GM12878 (cell line): ENCODE measurements at regions not wholly inside any gene's neighbourhood (a gene's known extent, or its start where the extent isn't known, plus 50 kb on each side); places are given as distances from the start of the nearest gene placed in this dataset.

Source experiments
- ATAC-seq: fragments of 200-7000 bp; cut with Tn5 transposase; 3 replicates; pipeline ENCODE4 v1.9.1; 2020; ENCODE audit warnings: mild to moderate bottlenecking, moderate library complexity
- BruUV-seq: library from RNA; stranded (reverse); fragments of 400-500 nt; replicated peaks from 2 replicates; lab custom pipeline; 2021; lab: Mats Ljungman, UMichigan
- CTCF ChIA-PET: fragments of 300-600 bp; sonication (Branson Sonifier 250); formaldehyde crosslinking; extraction: SDS; loops from one replicate; lab custom pipeline; 2021; ENCODE audit warnings: inconsistent platforms; lab: Yijun Ruan, JAX
- POLR2A ChIA-PET: fragments of 350-600 bp; formaldehyde crosslinking; extraction: SDS; loops from one replicate; lab custom pipeline; 2021; ENCODE audit warnings: inconsistent platforms; lab: Charles Lee
- RAD21 ChIA-PET: fragments of 300-600 bp; sonication (Branson Sonifier 250); formaldehyde crosslinking; loops from one replicate; lab custom pipeline; 2023; ENCODE audit warnings: antibody characterized with exemption; ENCODE audit not compliant: unreplicated experiment; lab: Charles Lee
- SMC1A ChIA-PET: fragments of 300-600 bp; sonication (Branson Sonifier 250); formaldehyde crosslinking; loops from one replicate; lab custom pipeline; 2023; ENCODE audit not compliant: unreplicated experiment, uncharacterized antibody; lab: Charles Lee
- DNase-seq: peaks from one replicate; pipeline ENCODE4 v3.0.0-alpha.2; 2011; ENCODE audit warnings: low read depth, low spot score
- FAIRE-seq: peaks from 3 replicates; lab custom pipeline; 2011; peaks lifted over from hg19 to GRCh38; lab: Jason Lieb, UNC
- H2AFZ ChIP-seq: 2 replicates; pipeline ENCODE4 v1.6.0; 2011; ENCODE audit warnings: low read depth, low read length, control low read depth; ENCODE audit not compliant: control insufficient read depth
- H3K27ac ChIP-seq: 2 replicates; pipeline ENCODE4 v1.5.1; 2011; ENCODE audit warnings: control low read depth; ENCODE audit not compliant: control insufficient read depth, insufficient read depth
- H3K27me3 ChIP-seq, 2 experiments: replicated peaks in 1 of 2; 2 replicates each; pipeline versions ENCODE4 v1.6.0 to v1.6.1; 2011; ENCODE audit warnings: low read length in 1 of 2; ENCODE audit not compliant: control insufficient read depth in 2 of 2, insufficient read depth in 2 of 2
- H3K36me3 ChIP-seq, 2 experiments: 2 replicates each; pipeline ENCODE4 v1.5.1; 2011; ENCODE audit warnings: low read length in 1 of 2; ENCODE audit not compliant: control insufficient read depth in 2 of 2, insufficient read depth in 2 of 2
- H3K4me1 ChIP-seq: 2 replicates; pipeline ENCODE4 v1.6.1; 2011; ENCODE audit warnings: mild to moderate bottlenecking, low read length, moderate library complexity, mixed read lengths; ENCODE audit not compliant: control insufficient read depth, insufficient read depth
- H3K4me2 ChIP-seq: 2 replicates; pipeline ENCODE4 v1.6.0; 2011; ENCODE audit warnings: control low read depth; ENCODE audit not compliant: control insufficient read depth, insufficient read depth
- H3K4me3 ChIP-seq: fragments of 200-600 bp; sonication (generic); 2 replicates; pipeline ENCODE4 v1.5.1; 2016
- H3K79me2 ChIP-seq: 2 replicates; pipeline ENCODE4 v1.6.0; 2011; ENCODE audit warnings: low read length; ENCODE audit not compliant: control insufficient read depth, insufficient read depth
- H3K9ac ChIP-seq: 2 replicates; pipeline ENCODE4 v1.8.0; 2011; ENCODE audit warnings: low read length, control low read depth, mixed read lengths; ENCODE audit not compliant: control insufficient read depth, insufficient read depth
- H3K9me3 ChIP-seq: replicated peaks from 3 replicates; pipeline ENCODE4 v1.5.1; 2011; ENCODE audit warnings: mild to moderate bottlenecking, low read length; ENCODE audit not compliant: control insufficient read depth, insufficient read depth
- H4K20me1 ChIP-seq: 2 replicates; pipeline ENCODE4 v1.6.0; 2011; ENCODE audit not compliant: control insufficient read depth, insufficient read depth
- BMI1 ChIP-seq: fragments of 450-650 bp; IDR thresholded peaks from 2 replicates; pipeline ENCODE4 v1.6.1; 2016; ENCODE audit warnings: mild to moderate bottlenecking, moderate library complexity, borderline replicate concordance
- CBX5 ChIP-seq: sonication (generic); IDR thresholded peaks from 2 replicates; pipeline ENCODE4 v1.6.1; 2016; ENCODE audit warnings: low read depth, moderate library complexity, mild to moderate bottlenecking, inconsistent platforms
- CUX1 ChIP-seq: IDR thresholded peaks from 2 replicates; pipeline ENCODE4 v1.6.1; 2012; ENCODE audit warnings: improper control_type of control experiment, low read depth, low read length; ENCODE audit not compliant: insufficient replicate concordance
- KAT2A ChIP-seq: conservative IDR thresholded peaks from 2 replicates; pipeline ENCODE4 v1.6.1; 2011; ENCODE audit warnings: low read depth, low read length; ENCODE audit not compliant: control insufficient read depth
- PRDM15 ChIP-seq: fragments of 450-650 bp; formaldehyde crosslinking; IDR thresholded peaks from 2 replicates; pipeline ENCODE4 v1.4.0; 2020; ENCODE audit warnings: mild to moderate bottlenecking, moderate library complexity
- TBL1XR1 ChIP-seq: IDR thresholded peaks from 2 replicates; pipeline ENCODE4 v1.6.1; 2012; ENCODE audit warnings: low read depth, low read length, improper control_type of control experiment
- YY1 ChIP-seq: IDR thresholded peaks from 2 replicates; pipeline ENCODE4 v1.6.1; 2011; ENCODE audit warnings: low read depth, mild to moderate bottlenecking, low read length
- ZBTB33 ChIP-seq: fragments of 450-650 bp; IDR thresholded peaks from 2 replicates; pipeline ENCODE4 v1.6.1; 2017; ENCODE audit warnings: mild to moderate bottlenecking
- WGBS: methylation state at CpG from one replicate; pipeline ENCODE4 v1.1.6; 2016; ENCODE audit warnings: low lambda C conversion rate; ENCODE audit not compliant: insufficient replicate concordance, insufficient coverage; ENCODE audit errors: missing lambda C conversion rate; 5-methylcytosine and 5-hydroxymethylcytosine counted together
- in situ Hi-C: fragments of 300-500 bp; cut with MboI; formaldehyde crosslinking; loops from 9 replicates; pipeline ENCODE4 v1.14.3; 2018; ENCODE audit warnings: mixed read lengths
- intact Hi-C: fragments of 100-400 bp; cut with micrococcal nuclease; formaldehyde crosslinking; loops from one replicate; pipeline ENCODE4 v1.14.2; 2022; ENCODE audit not compliant: unreplicated experiment

- TF ChIP-seq PRDM15 (no peak), KAT2A (no peak), BMI1 (no peak)
Observed at GRCh38 chr16:27735031-27735430, 185.1 kb downstream of the KATNIP start (continued).

GRCh38 chr16:27736431-27736830 is 186.5 kb downstream of the KATNIP start:
- FAIRE-seq = no peak
- ChIA-PET SMC1A (no interaction called here), RAD21 (no interaction called here), CTCF (no interaction called here), POLR2A (no interaction called here)
- no peaks in the 10 kb centered on the region for H3K4me1 ChIP-seq
- in situ Hi-C loops = no loop called here
- H3K9ac ChIP-seq = no peak overlapping the region
- H3K4me3 ChIP-seq = no peak overlapping the region
- intact Hi-C loops = no loop called here
- H3K4me2 ChIP-seq = no peak overlapping the region
- H3K36me3 ChIP-seq = no peaks in the 10 kb centered on the region
- DNase-seq = no peak
- H3K9me3 ChIP-seq = no peaks in the 10 kb centered on the region
- no peak for ATAC-seq
- H3K79me2 ChIP-seq = no peaks in the 10 kb centered on the region
- no peaks in the 10 kb centered on the region for H3K27me3 ChIP-seq
- WGBS = 88% methylated on average over 6 of the region's 6 CpGs
- no peaks in the 10 kb centered on the region for H4K20me1 ChIP-seq
- BruUV-seq = no TSS peak
- no peak overlapping the region for H3K27ac ChIP-seq
- H2AFZ ChIP-seq = no peak overlapping the region
- TF ChIP-seq ZBTB33 (no peak), TBL1XR1 (no peak), CUX1 (no peak), CBX5 (no peak), YY1 (no peak)
